Kidney capillary endothelial cell (primary cell): ENCODE measurements at regions not wholly inside any gene's neighbourhood (a gene's known extent, or its start where the extent isn't known, plus 50 kb on each side); places are given as distances from the start of the nearest gene placed in this dataset.
"Not testable (repeated sequence)": the region's sequence is repeated elsewhere in the genome, so short reads cannot be mapped to it uniquely, and the experiment has no call there.

Experiments
- DNase-seq: peaks from one replicate; pipeline ENCODE4 v3.0.0-alpha.2; 2018; ENCODE audit warnings: low spot score

GRCh38 chr4:12359420-12359819, 930.7 kb upstream of the HS3ST1 start:
- no peak for DNase-seq

- not testable (repeated sequence) for DNase-seq
Observed at GRCh38 chr4:12333083-12333482, 904.4 kb upstream of the HS3ST1 start.

- DNase-seq = no peak
Observed at GRCh38 chr4:12324965-12325364, 896.3 kb upstream of the HS3ST1 start.

GRCh38 chr4:12319765-12320164, 891.1 kb upstream of the HS3ST1 start:
- DNase-seq = no peak

GRCh38 chr4:12304905-12305304, 876.2 kb upstream of the HS3ST1 start:
- no peak for DNase-seq

GRCh38 chr4:12296366-12296765, 867.7 kb upstream of the HS3ST1 start:
- no peak for DNase-seq

- no peak for DNase-seq
Observed at GRCh38 chr4:12293906-12294525, 865.3 kb upstream of the HS3ST1 start.

- no peak for DNase-seq
Observed at GRCh38 chr4:12286351-12286750, 857.7 kb upstream of the HS3ST1 start.

GRCh38 chr4:12270546-12270945, 841.9 kb upstream of the HS3ST1 start:
- DNase-seq = peak; percentile 48

GRCh38 chr4:12265554-12265953, 836.9 kb upstream of the HS3ST1 start:
- DNase-seq = no peak

GRCh38 chr4:12260453-12260852, 831.8 kb upstream of the HS3ST1 start:
- no peak for DNase-seq

- no peak for DNase-seq
Observed at GRCh38 chr4:12244973-12245372, 816.3 kb upstream of the HS3ST1 start.

GRCh38 chr4:12242354-12242753, 813.7 kb upstream of the HS3ST1 start:
- no peak for DNase-seq

- no peak for DNase-seq
Observed at GRCh38 chr4:12239897-12240636, 811.4 kb upstream of the HS3ST1 start.

GRCh38 chr4:12231098-12231497, 802.4 kb upstream of the HS3ST1 start:
- DNase-seq = no peak

- no peak for DNase-seq
Observed at GRCh38 chr4:12221031-12221430, 792.3 kb upstream of the HS3ST1 start.

- no peak for DNase-seq
Observed at GRCh38 chr4:12211636-12212035, 782.9 kb upstream of the HS3ST1 start.

GRCh38 chr4:12207396-12207795, 778.7 kb upstream of the HS3ST1 start:
- DNase-seq = no peak

GRCh38 chr4:12206091-12206490, 777.4 kb upstream of the HS3ST1 start:
- no peak for DNase-seq

GRCh38 chr4:12203945-12204344, 775.3 kb upstream of the HS3ST1 start:
- no peak for DNase-seq

GRCh38 chr4:12200226-12200625, 771.5 kb upstream of the HS3ST1 start:
- DNase-seq = no peak

GRCh38 chr4:12186526-12186925, 757.8 kb upstream of the HS3ST1 start:
- no peak for DNase-seq

GRCh38 chr4:12178614-12179610, 750.2 kb upstream of the HS3ST1 start:
- DNase-seq = no peak
